A204.1 (cell line): ENCODE measurements at regions not wholly inside any gene's neighbourhood (a gene's known extent, or its start where the extent isn't known, plus 50 kb on each side); places are given as distances from the start of the nearest gene placed in this dataset.

Source experiments
- FAIRE-seq: peaks from 2 replicates; lab custom pipeline; 2012; peaks lifted over from hg19 to GRCh38; lab: Jason Lieb, UNC

- FAIRE-seq, result no peak
These were observed 810.4 kb downstream of the PCDH7 start for GRCh38 chr4:31530555-31530954.

- FAIRE-seq, result no peak
These were observed 818.7 kb downstream of the PCDH7 start for GRCh38 chr4:31538877-31539276.

- no peak for FAIRE-seq
These were observed 819.3 kb downstream of the PCDH7 start for GRCh38 chr4:31539284-31540069.

GRCh38 chr4:31545330-31545729 is 825.2 kb downstream of the PCDH7 start:
- no peak for FAIRE-seq

GRCh38 chr4:31545755-31546154 is 825.6 kb downstream of the PCDH7 start:
- FAIRE-seq, result no peak

- FAIRE-seq, result peak; percentile 35
These were observed 827.9 kb downstream of the PCDH7 start for GRCh38 chr4:31548021-31548420.

GRCh38 chr4:31548823-31549222 is 828.7 kb downstream of the PCDH7 start:
- FAIRE-seq, result no peak

GRCh38 chr4:31549256-31549655 is 829.1 kb downstream of the PCDH7 start:
- no peak for FAIRE-seq

GRCh38 chr4:31557437-31557836 is 837.3 kb downstream of the PCDH7 start:
- FAIRE-seq, result no peak

- FAIRE-seq, result no peak
These were observed 853.4 kb downstream of the PCDH7 start for GRCh38 chr4:31573554-31573953.

GRCh38 chr4:31575504-31575903 is 855.3 kb downstream of the PCDH7 start:
- FAIRE-seq, result no peak

GRCh38 chr4:31580843-31581242 is 860.7 kb downstream of the PCDH7 start:
- no peak for FAIRE-seq

GRCh38 chr4:31585503-31585902 is 865.3 kb downstream of the PCDH7 start:
- no peak for FAIRE-seq

- no peak for FAIRE-seq
These were observed 872.1 kb downstream of the PCDH7 start for GRCh38 chr4:31592293-31592692.

- FAIRE-seq, result no peak
These were observed 875.3 kb downstream of the PCDH7 start for GRCh38 chr4:31595496-31595895.

- no peak for FAIRE-seq
These were observed 878.5 kb downstream of the PCDH7 start for GRCh38 chr4:31598639-31599038.

GRCh38 chr4:31601793-31602192 is 881.6 kb downstream of the PCDH7 start:
- FAIRE-seq, result no peak

- FAIRE-seq, result no peak
These were observed 893.9 kb downstream of the PCDH7 start for GRCh38 chr4:31613946-31614623.

GRCh38 chr4:31617667-31618066 is 897.5 kb downstream of the PCDH7 start:
- FAIRE-seq, result no peak

- FAIRE-seq, result no peak
These were observed 900.3 kb downstream of the PCDH7 start for GRCh38 chr4:31620476-31620875.

- no peak for FAIRE-seq
These were observed 925.1 kb downstream of the PCDH7 start for GRCh38 chr4:31645236-31645635.

- no peak for FAIRE-seq
These were observed 927.6 kb downstream of the PCDH7 start for GRCh38 chr4:31647786-31648185.

- peak; percentile 94 for FAIRE-seq
These were observed 929.7 kb downstream of the PCDH7 start for GRCh38 chr4:31649878-31650277.

GRCh38 chr4:31651541-31651940 is 931.4 kb downstream of the PCDH7 start:
- FAIRE-seq, result no peak
